ENCODE measurements at regions not wholly inside any gene's neighbourhood (a gene's known extent, or its start where the extent isn't known, plus 50 kb on each side); places are given as distances from the start of the nearest gene placed in this dataset.

DNA sequence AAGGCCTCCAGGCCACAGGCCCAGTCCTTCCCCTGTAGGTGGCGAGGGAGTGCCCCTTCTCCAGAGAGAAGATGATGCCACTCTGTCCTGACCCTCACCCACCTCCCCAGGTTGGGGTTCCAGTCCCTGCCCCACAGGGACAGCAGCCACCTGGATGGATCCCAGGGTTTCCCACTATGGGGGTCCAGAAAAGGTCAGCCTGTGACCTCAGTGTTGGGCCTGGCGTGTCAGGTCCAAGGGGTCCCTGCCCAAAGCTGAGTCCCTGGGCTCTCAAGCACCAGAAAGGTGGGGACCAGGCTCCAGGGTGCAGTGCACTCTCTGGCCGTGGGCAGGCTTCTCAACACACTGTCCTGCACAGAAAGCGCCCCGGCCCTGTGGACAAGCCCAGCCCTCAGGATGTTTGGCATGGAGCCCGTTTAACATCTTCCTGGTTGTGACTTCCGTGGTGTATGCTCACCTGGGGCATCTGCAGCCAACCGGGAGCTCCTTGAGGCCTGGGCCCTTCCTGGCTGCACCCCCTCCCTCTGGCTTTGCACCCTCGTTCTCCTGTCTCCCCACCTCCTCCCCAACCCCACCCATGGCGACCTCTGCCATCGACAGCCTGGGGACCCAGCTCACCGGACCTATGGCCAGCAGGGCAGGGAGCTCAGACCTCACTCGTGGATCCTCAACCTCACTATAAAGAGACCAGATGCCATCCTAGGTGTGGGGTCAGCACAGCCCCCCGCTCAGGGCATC lies 58.3 kb upstream of the PPP2R2D start:
- TF ChIP-seq, protein P1, sequence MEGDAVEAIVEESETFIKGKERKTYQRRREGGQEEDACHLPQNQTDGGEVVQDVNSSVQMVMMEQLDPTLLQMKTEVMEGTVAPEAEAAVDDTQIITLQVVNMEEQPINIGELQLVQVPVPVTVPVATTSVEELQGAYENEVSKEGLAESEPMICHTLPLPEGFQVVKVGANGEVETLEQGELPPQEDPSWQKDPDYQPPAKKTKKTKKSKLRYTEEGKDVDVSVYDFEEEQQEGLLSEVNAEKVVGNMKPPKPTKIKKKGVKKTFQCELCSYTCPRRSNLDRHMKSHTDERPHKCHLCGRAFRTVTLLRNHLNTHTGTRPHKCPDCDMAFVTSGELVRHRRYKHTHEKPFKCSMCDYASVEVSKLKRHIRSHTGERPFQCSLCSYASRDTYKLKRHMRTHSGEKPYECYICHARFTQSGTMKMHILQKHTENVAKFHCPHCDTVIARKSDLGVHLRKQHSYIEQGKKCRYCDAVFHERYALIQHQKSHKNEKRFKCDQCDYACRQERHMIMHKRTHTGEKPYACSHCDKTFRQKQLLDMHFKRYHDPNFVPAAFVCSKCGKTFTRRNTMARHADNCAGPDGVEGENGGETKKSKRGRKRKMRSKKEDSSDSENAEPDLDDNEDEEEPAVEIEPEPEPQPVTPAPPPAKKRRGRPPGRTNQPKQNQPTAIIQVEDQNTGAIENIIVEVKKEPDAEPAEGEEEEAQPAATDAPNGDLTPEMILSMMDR (IDR thresholded peaks at IDR 0.05) = no peak
- no peak for TF ChIP-seq EP300 (IDR thresholded peaks at IDR 0.05)
- TF ChIP-seq POLR2A (IDR thresholded peaks at IDR 0.05) = no peak
